GM23338 (cell line): ENCODE measurements at regions not wholly inside any gene's neighbourhood (a gene's known extent, or its start where the extent isn't known, plus 50 kb on each side); places are given as distances from the start of the nearest gene placed in this dataset.

Experiments
- ATAC-seq: fragments of 200-7000 bp; cut with Tn5 transposase; 3 replicates; pipeline ENCODE4 v1.9.1; 2020
- DNase-seq: peaks from one replicate; pipeline ENCODE4 v3.0.0-alpha.2; 2015; ENCODE audit warnings: low spot score
- H2AFZ ChIP-seq: fragments of 200-600 bp; sonication (generic); 2 replicates; pipeline ENCODE4 v1.8.0; 2016; ENCODE audit warnings: antibody characterized with exemption, mild to moderate bottlenecking, moderate library complexity
- H3F3A ChIP-seq: fragments of 200-600 bp; sonication (generic); replicated peaks from 2 replicates; pipeline ENCODE4 v1.8.0; 2017; ENCODE audit warnings: antibody characterized with exemption, mixed run types, low read depth
- H3K27ac ChIP-seq: fragments of 200-600 bp; sonication (generic); 2 replicates; pipeline ENCODE4 v1.6.1; 2016; ENCODE audit warnings: low read depth
- H3K27me3 ChIP-seq: fragments of 200-600 bp; sonication (generic); 2 replicates; pipeline ENCODE4 v1.8.0; 2016; ENCODE audit warnings: mild to moderate bottlenecking, mixed run types, moderate library complexity; ENCODE audit not compliant: insufficient read depth
- H3K36me3 ChIP-seq: fragments of 200-600 bp; sonication (generic); 2 replicates; pipeline ENCODE4 v1.8.0; 2016; ENCODE audit warnings: mild to moderate bottlenecking; ENCODE audit not compliant: insufficient read depth
- H3K4me1 ChIP-seq: fragments of 200-600 bp; sonication (generic); 2 replicates; pipeline ENCODE4 v1.8.0; 2016; ENCODE audit warnings: mild to moderate bottlenecking, moderate library complexity; ENCODE audit not compliant: insufficient read depth
- H3K4me2 ChIP-seq: fragments of 200-600 bp; sonication (generic); 2 replicates; pipeline ENCODE4 v1.7.1; 2017; ENCODE audit warnings: mixed run types
- H3K4me3 ChIP-seq: fragments of 200-600 bp; sonication (generic); 2 replicates; pipeline ENCODE4 v1.6.1; 2016; ENCODE audit warnings: mixed run types
- H3K79me2 ChIP-seq: fragments of 200-600 bp; sonication (generic); replicated peaks from 2 replicates; pipeline ENCODE4 v1.8.0; 2017; ENCODE audit warnings: mild to moderate bottlenecking; ENCODE audit not compliant: insufficient read depth
- H3K9me2 ChIP-seq: fragments of 200-600 bp; sonication (generic); 2 replicates; pipeline ENCODE4 v1.8.0; 2017; ENCODE audit not compliant: insufficient read depth
- H4K20me1 ChIP-seq: fragments of 200-600 bp; sonication (generic); replicated peaks from 2 replicates; pipeline ENCODE4 v1.8.0; 2017; ENCODE audit warnings: mild to moderate bottlenecking; ENCODE audit not compliant: insufficient read depth
- H3K27ac Mint-ChIP-seq: 2 replicates; pipeline ENCODE4 v1.8.0; 2020; ENCODE audit warnings: inconsistent platforms, mild to moderate bottlenecking, moderate library complexity, mixed read lengths
- H3K27me3 Mint-ChIP-seq: 3 replicates; pipeline ENCODE4 v1.8.0; 2022; ENCODE audit warnings: low read depth, mild to moderate bottlenecking, moderate library complexity, mixed read lengths, inconsistent platforms; ENCODE audit not compliant: insufficient read depth, poor library complexity
- H3K36me3 Mint-ChIP-seq: 3 replicates; pipeline ENCODE4 v1.8.0; 2021; ENCODE audit warnings: low read depth, mild to moderate bottlenecking, inconsistent platforms, moderate library complexity, mixed read lengths
- H3K4me1 Mint-ChIP-seq: 3 replicates; pipeline ENCODE4 v1.8.0; 2020; ENCODE audit warnings: mild to moderate bottlenecking, inconsistent platforms, mixed read lengths
- H3K4me3 Mint-ChIP-seq: 3 replicates; pipeline ENCODE4 v1.8.0; 2021; ENCODE audit warnings: moderate library complexity, mild to moderate bottlenecking, inconsistent platforms, mixed read lengths
- H3K9me3 Mint-ChIP-seq: 3 replicates; pipeline ENCODE4 v1.8.0; 2020; ENCODE audit warnings: moderate library complexity, mild to moderate bottlenecking, inconsistent platforms, mixed read lengths
- CTCF ChIP-seq, 2 experiments: fragments of 200-600 bp in 1 of 2; sonication (generic) in 1 of 2; conservative IDR thresholded peaks; 2 replicates each; pipeline versions ENCODE4 v1.5.1 to v1.6.1; 2016 to 2017; ENCODE audit warnings: antibody characterized with exemption in 2 of 2, low read depth in 2 of 2, mild to moderate bottlenecking in 2 of 2, moderate library complexity in 1 of 2
- ETS1 ChIP-seq: IDR thresholded peaks from 2 replicates; pipeline ENCODE4 v1.6.1; 2016; ENCODE audit warnings: antibody characterized with exemption
- EZH2 ChIP-seq: fragments of 200-600 bp; sonication (generic); IDR thresholded peaks from one replicate; pipeline ENCODE4 v1.8.0; 2017; ENCODE audit warnings: antibody characterized with exemption, mild to moderate bottlenecking, low read depth; ENCODE audit not compliant: unreplicated experiment
- EZH2phosphoT487 ChIP-seq: fragments of 200-600 bp; sonication (generic); IDR thresholded peaks from one replicate; pipeline ENCODE4 v1.8.1; 2018; ENCODE audit warnings: antibody characterized with exemption; ENCODE audit not compliant: unreplicated experiment
- JUNB ChIP-seq: IDR thresholded peaks from one replicate; pipeline ENCODE4 v1.6.1; 2016; ENCODE audit warnings: antibody characterized with exemption; ENCODE audit not compliant: unreplicated experiment
- NANOG ChIP-seq: IDR thresholded peaks from 2 replicates; pipeline ENCODE4 v1.6.1; 2016; ENCODE audit warnings: antibody characterized with exemption, borderline replicate concordance
- POLR2AphosphoS5 ChIP-seq: IDR thresholded peaks from 2 replicates; pipeline ENCODE4 v1.6.1; 2016; ENCODE audit warnings: antibody characterized with exemption, low read depth
- REST ChIP-seq: IDR thresholded peaks from one replicate; pipeline ENCODE4 v1.6.1; 2018; ENCODE audit warnings: antibody characterized with exemption; ENCODE audit not compliant: unreplicated experiment
- STAT1 ChIP-seq: IDR thresholded peaks from one replicate; pipeline ENCODE4 v1.6.1; 2016; ENCODE audit warnings: antibody characterized with exemption; ENCODE audit not compliant: unreplicated experiment
- ZNF331 ChIP-seq: fragments of 250-450 bp; sonication (Bioruptor Pico); IDR thresholded peaks from 2 replicates; pipeline ENCODE4 v1.5.0; 2020; ENCODE audit warnings: low read depth, mild to moderate bottlenecking, moderate library complexity
- ZNF462 ChIP-seq: fragments of 250-450 bp; sonication (Bioruptor Pico); IDR thresholded peaks from 2 replicates; pipeline ENCODE4 v1.5.0; 2020; ENCODE audit warnings: mild to moderate bottlenecking, moderate library complexity

GRCh38 chr15:46300716-46301115 lies 665.9 kb downstream of the SQOR start:
- no peak overlapping the region for H3K27ac Mint-ChIP-seq
- H3K36me3 Mint-ChIP-seq: peaks cover 3% of the 10 kb centered on the region; the same call in 2 of the 3 replicates
- H3K9me3 Mint-ChIP-seq: peaks cover 69% of the 10 kb centered on the region
- H3K27me3 Mint-ChIP-seq: peaks cover 2% of the 10 kb centered on the region
- H3K4me3 Mint-ChIP-seq: no peak overlapping the region
- Histone ChIP-seq H3K36me3 (no peaks in the 10 kb centered on the region), H3K27me3 (no peaks in the 10 kb centered on the region), H3K79me2 (no peaks in the 10 kb centered on the region), H4K20me1 (no peaks in the 10 kb centered on the region), H3K4me3 (no peak overlapping the region), H3K4me2 (no peak overlapping the region), H3K4me1 (peaks cover 8% of the 10 kb centered on the region; the same call in 1 of the 2 replicates), H3K9me2 (no peaks in the 10 kb centered on the region), H3F3A (no peaks in the 10 kb centered on the region), H2AFZ (no peak overlapping the region), H3K27ac (no peak overlapping the region)
- TF ChIP-seq ZNF331 (no peak), POLR2AphosphoS5 (no peak), STAT1 (no peak), JUNB (no peak), ZNF462 (CRISPR knock-in tag) (no peak), ETS1 (no peak), NANOG (no peak), REST (no peak), EZH2phosphoT487 (no peak), EZH2 (no peak), CTCF (conservative IDR thresholded peaks at IDR 0.05; ENCODE audit: low read depth in 2 of 2) (no peak)
- peaks cover 16% of the 10 kb centered on the region; the same call in 2 of the 3 replicates for H3K4me1 Mint-ChIP-seq
- DNase-seq (no peak), ATAC-seq (no peak)
